Epithelial cell of prostate (primary cell): ENCODE measurements at regions not wholly inside any gene's neighbourhood (a gene's known extent, or its start where the extent isn't known, plus 50 kb on each side); places are given as distances from the start of the nearest gene placed in this dataset.
"Not testable (repeated sequence)": the region's sequence is repeated elsewhere in the genome, so short reads cannot be mapped to it uniquely, and the experiment has no call there.

Source experiments
- DNase-seq: peaks from one replicate; pipeline ENCODE4 v3.0.0-alpha.2; 2011; ENCODE audit warnings: low read depth, low spot score
- H3K27ac ChIP-seq: fragments of 450-650 bp; 2 replicates; pipeline ENCODE4 v1.5.1; 2017; ENCODE audit warnings: mild to moderate bottlenecking

- no peak for DNase-seq
Measured at GRCh38 chr11:134724106-134724778, 312.2 kb upstream of the B3GAT1 start.

GRCh38 chr11:134720691-134721070 lies 308.6 kb upstream of the B3GAT1 start:
- H3K27ac ChIP-seq, DNase-seq: not testable (repeated sequence)

More at GRCh38 chr11:134724106-134724778, 312.2 kb upstream of the B3GAT1 start:
- no peak overlapping the region for H3K27ac ChIP-seq

GRCh38 chr11:134719940-134720690 lies 308.1 kb upstream of the B3GAT1 start:
- not testable (repeated sequence) for DNase-seq, H3K27ac ChIP-seq

GRCh38 chr11:134719397-134719796 lies 307.4 kb upstream of the B3GAT1 start:
- DNase-seq: no peak
- H3K27ac ChIP-seq: no peak overlapping the region

- H3K27ac ChIP-seq: no peak overlapping the region
- DNase-seq: no peak
Measured at GRCh38 chr11:134716582-134716981, 304.5 kb upstream of the B3GAT1 start.

- DNase-seq: no peak
- H3K27ac ChIP-seq: no peak overlapping the region
Measured at GRCh38 chr11:134714021-134714656, 302.1 kb upstream of the B3GAT1 start.

- no peak overlapping the region for H3K27ac ChIP-seq
- DNase-seq: no peak
Measured at GRCh38 chr11:134712228-134713145, 300.4 kb upstream of the B3GAT1 start.

- DNase-seq: no peak
- H3K27ac ChIP-seq: no peak overlapping the region
Measured at GRCh38 chr11:134711588-134711987, 299.5 kb upstream of the B3GAT1 start.

- no peak overlapping the region for H3K27ac ChIP-seq
Measured at GRCh38 chr11:134710861-134711407, 298.9 kb upstream of the B3GAT1 start.

GRCh38 chr11:134705858-134706257 lies 293.8 kb upstream of the B3GAT1 start:
- DNase-seq: no peak
- no peak overlapping the region for H3K27ac ChIP-seq

More at GRCh38 chr11:134710861-134711407, 298.9 kb upstream of the B3GAT1 start:
- no peak for DNase-seq

GRCh38 chr11:134702827-134703226 lies 290.8 kb upstream of the B3GAT1 start:
- H3K27ac ChIP-seq: no peak overlapping the region
- no peak for DNase-seq

GRCh38 chr11:134701564-134702165 lies 289.6 kb upstream of the B3GAT1 start:
- H3K27ac ChIP-seq: no peak overlapping the region

GRCh38 chr11:134700101-134700640 lies 288.1 kb upstream of the B3GAT1 start:
- DNase-seq: no peak
- no peak overlapping the region for H3K27ac ChIP-seq

More at GRCh38 chr11:134701564-134702165, 289.6 kb upstream of the B3GAT1 start:
- DNase-seq: no peak

GRCh38 chr11:134696455-134696854 lies 284.4 kb upstream of the B3GAT1 start:
- H3K27ac ChIP-seq: no peak overlapping the region

GRCh38 chr11:134691985-134692384 lies 279.9 kb upstream of the B3GAT1 start:
- no peak for DNase-seq
- no peak overlapping the region for H3K27ac ChIP-seq

More at GRCh38 chr11:134696455-134696854, 284.4 kb upstream of the B3GAT1 start:
- DNase-seq: no peak

- DNase-seq: no peak
- no peak overlapping the region for H3K27ac ChIP-seq
Measured at GRCh38 chr11:134691295-134691873, 279.3 kb upstream of the B3GAT1 start.

- no peak for DNase-seq
- H3K27ac ChIP-seq: no peak overlapping the region
Measured at GRCh38 chr11:134689886-134690285, 277.8 kb upstream of the B3GAT1 start.

GRCh38 chr11:134687548-134687947 lies 275.5 kb upstream of the B3GAT1 start:
- no peak overlapping the region for H3K27ac ChIP-seq
- no peak for DNase-seq
